ENCODE measurements at regions not wholly inside any gene's neighbourhood (a gene's known extent, or its start where the extent isn't known, plus 50 kb on each side); places are given as distances from the start of the nearest gene placed in this dataset.

DNA sequence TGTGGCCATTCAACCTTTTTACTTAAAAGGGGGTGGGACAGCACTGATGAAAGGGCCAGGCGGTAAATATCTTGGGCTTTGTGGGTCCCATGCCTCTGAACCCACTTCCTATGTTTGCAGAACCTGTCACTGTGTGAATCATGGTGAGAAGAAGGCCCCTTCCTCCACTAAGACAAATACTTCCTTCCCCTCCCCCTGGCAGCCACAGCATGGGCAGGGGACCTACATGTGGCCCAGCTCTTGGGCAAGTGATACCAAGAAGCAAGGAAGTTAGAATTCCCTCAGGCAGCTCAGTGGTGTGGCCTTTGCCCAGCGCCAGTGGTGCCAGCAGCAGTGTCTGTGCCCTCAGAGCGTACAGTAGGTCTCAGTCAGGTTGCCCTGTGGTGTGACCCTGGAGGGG, 168.6 kb downstream of the TRIM33 start:
- DNase-seq, result no peak

DNA sequence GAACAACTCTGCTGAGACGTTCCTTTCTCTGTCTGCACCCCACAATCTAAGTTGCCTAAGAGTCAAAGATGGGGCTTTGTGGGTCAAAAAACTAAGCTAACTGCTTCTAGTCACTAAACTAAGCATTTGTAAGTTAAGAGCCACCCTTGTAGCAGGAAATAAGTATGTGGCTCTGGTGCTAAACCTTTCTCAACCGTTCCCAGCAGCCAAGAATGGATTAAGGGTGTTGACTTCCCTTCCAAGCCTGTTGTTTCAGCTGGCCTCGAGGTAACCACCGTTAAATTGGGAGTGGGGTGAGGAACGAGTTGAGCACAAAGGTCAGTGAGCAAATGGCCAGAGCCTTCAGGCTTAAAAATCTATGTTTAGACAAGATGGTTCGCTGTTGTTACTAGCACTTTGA, 169.1 kb downstream of the TRIM33 start:
- no peak for DNase-seq

DNA sequence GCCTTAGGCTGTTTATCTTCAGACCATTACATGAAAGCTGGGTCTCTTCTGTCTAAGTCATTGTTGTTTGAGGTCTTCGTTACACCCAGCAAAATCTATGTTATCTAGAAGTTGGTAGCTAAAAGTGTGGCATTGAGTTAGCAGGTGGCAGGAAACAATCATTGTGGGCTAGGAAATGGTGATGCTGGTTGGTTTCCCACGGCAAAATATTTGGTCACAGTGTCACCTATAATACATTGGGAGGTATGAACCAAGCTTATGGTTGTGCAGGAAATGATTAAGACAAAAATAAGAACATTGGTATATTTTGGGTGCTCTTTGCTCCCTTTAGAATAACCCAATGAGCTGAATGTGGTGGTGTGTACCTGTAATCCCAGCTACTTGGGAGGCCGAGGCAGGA, 169.7 kb downstream of the TRIM33 start:
- DNase-seq, result no peak

DNA sequence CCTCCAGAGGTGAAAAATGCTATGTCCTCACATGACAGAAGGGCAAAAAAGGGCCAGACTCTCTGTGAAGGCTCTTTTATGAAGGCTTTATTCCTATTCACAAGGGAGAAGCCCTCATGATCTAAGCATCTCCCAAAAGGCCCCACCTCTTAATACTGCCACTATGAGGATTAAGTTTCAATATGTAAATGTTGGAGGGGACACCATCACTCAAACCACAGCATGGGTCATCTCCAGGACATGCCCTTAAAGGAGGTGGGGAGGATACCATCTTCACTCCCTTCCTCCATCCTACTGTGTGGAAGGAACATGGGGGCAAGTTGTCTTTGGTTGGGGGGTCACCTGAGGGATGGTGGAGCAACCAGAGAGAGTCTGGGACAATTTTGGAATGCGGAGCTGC, 170.1 kb downstream of the TRIM33 start:
- DNase-seq, result no peak

DNA sequence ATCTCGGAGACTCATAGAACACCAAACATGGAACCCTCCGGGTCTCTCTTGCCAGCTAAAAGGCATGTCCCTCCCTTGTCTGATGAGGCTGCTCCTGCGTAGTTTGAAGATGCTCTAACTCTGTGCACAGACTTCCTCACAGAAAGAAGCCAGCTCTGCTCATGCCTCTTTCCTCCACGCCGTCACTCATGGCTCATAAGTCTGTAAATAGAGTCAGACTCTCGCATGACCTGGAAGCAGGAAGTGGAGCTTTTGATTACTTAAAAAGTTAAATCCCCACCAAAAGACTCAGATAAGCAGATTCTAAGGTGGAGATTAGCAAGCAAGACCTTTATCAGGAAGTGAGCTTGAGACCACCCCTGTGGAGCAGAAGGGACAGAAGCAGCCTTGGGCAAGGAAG, 171.6 kb downstream of the TRIM33 start:
- no peak for DNase-seq

DNA sequence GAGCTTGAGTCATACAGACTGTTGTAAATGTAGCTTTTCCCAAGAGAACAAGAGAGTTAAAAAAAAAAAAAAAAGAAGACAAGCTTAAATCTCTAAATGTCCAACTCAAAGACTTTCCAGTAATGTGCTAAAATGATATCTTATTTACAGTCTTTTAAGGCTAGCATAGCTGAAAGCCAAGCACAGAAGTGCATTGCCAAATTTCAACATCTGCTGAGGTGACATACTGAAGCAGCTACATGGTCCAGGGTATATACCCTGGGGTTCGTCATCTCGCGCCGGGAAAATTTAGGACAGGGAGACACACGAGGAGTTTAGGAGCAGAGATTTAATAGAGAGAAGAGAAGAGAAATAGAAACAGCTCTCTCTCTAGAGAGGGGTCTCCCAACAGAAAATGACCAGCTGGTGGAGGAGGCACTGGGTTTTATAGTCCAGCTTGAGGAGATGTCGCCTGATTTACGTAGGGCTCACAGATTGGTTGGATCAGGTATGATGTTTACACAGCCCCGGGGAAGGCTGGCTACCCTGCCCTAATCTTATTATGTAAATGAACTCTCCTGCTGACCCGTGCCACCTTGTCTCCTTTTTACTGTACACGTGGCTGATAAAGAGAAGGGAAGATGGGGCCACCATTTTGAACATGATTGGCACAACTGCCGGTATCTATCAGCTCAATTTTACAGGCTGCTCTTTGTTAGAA, 172.7 kb downstream of the TRIM33 start:
- no peak for DNase-seq

DNA sequence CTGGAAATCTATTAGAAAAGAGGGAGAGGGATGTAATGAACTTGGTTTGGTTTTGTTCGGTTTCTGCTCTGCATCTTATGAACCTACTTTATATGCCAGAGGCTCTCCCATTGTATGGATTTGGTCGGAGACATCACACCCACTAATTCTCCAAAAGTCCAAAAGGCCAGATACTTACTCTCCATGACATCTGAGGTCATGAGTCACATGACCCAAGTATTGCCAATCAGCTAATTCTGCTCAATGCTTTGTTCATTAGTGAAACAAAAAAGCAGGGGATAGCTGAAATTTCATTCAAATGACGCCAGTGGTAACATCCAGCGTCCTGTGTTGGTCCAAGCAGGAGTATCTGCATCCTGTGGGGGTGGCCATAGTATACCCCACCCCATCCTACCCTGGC, 173.6 kb downstream of the TRIM33 start:
- no peak for DNase-seq

DNA sequence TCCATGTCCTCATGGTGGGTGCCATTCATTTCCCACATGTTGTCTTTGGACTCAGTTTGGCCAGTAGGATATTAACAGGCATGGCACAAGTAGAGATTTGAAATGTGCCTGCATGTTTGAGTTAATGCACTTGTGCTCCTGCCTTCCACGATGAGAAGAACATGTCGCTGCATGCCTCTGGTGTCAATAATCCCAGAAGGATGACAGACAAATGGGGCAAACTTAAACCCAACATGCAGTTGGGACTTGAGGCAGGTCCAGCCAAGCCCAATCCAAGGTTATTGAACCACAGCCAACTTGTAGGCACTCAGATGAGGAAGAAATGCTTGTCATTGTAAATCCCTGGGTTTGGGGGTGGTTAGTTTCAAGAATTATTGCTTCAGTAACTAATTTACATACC, 174.6 kb downstream of the TRIM33 start:
- DNase-seq, result no peak

DNA sequence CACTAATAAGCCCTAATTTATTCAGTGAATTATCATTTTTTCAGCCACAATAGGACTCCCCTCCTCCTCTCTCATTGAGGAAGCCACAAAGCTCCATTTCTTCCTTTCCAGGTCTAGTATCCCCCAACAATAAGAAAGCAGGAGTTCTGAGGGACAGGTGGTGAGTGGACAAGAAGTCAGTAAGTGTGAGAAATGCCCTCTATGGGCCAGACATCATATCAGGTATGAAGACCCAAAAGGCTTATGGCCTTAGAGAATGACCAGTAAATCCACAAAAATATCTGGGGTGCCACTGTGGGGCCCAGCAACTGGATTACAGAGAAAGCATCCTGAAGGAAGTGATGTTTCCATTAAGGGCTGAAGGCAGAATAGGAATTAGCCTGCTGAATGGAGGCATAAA, 175.7 kb downstream of the TRIM33 start:
- no peak for DNase-seq

DNA sequence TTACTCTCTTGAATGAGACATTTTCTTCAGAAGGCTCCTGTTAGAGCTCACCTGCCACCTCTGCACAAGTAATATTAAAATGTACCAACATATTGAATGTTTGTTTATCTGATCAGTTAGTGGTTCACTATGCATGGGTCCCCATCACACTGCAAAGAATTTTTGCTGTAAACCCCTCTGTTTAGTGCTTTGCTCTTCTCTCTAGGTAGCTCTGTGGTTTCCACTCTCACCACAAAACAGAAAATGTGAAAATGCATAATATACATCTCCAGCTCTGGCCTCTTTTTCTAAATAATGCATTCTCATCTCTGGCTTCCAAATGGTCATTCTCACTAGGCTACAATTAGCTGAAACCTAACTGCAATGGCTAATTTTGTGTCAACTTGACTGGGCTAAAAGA, 176.7 kb downstream of the TRIM33 start:
- DNase-seq, result no peak

DNA sequence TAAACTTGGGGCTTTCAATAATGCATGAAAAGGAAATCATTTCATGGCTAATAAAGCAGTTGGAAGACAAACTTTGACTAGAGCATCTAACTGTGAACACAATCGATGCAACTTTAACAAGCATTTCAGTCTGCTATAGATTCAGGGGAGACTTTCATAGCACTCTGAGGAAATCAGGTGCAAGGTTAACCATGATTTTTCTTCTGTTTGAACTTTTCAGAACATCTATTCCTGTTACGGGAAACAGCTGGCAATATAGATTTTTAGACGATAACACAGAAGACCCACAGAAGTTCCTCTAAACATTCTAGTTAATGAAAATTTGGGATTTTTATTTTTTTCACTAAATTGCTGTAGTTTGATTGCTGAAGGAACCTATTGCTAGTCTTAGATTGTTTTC, 177.3 kb downstream of the TRIM33 start:
- DNase-seq, result no peak

DNA sequence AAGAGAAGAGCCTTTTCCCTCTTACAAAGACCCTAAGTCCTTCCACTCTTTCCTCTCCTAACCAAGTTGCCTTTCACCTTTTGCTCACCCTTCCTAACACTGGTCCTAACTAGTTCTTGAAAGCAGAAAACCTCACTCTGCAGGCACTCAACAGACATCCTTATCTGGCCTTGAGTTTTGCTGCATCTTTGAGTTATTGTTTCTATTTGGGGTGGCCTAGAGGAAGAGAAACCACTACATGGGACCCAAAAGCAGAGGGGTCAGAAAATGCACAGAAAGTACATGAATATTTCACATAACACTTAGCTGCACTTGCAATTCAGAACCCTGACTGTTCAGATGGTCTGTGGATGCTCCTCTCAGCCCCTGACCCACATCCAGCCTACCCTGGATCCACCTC, 178.3 kb upstream of the SYT6 start:
- no peak for DNase-seq

DNA sequence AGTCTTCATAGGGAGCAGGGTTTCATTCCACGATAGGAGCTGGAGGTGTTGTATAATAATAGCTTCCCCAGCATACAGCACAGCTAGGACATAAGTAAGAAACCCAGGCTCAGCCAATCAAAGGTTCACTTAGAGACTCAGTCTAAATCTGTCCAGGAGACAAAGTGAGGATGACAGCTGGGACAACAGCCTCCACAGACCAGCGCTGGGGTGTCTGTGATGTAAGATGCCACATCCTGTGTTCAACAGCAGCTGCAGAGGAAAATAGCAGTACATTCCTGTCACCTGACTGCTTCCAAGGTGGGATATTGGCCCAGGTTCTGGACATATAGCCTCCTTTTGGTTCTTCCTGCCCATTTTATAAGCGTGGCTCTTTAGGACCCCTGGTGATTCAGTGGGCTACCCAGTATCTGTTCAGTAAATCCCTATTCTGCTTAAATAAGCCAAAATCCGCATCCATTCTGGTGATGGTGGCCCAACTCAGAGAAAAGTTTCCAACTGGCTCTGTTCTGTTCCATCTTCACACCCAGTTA, 176.8 kb upstream of the SYT6 start:
- no peak for DNase-seq

DNA sequence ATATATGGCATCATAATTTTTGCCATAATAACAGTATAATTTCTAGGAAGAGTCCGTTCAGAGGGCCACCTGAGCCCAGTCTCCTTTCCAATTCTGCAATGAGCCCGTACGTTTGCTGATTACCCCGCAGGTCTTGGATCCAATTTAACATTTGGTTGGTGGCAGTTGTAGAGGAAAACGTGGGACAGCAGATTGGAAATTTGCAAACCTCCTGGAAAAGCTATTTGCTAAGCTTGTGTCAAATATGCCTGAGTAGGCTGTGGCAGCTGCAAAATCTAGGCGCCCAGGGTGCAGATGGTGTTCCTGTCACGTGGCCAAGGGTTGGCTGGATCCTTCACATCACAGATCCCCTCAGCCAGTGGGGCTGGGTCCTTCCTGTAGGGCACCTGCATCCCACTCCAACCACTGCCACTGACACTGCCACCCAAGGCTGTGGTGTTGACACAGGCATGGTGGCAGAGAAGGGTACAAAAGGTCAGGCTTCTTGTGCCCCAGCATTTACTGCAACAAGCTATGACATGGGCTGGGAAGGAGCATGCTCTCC, 174.8 kb upstream of the SYT6 start:
- DNase-seq, result no peak

DNA sequence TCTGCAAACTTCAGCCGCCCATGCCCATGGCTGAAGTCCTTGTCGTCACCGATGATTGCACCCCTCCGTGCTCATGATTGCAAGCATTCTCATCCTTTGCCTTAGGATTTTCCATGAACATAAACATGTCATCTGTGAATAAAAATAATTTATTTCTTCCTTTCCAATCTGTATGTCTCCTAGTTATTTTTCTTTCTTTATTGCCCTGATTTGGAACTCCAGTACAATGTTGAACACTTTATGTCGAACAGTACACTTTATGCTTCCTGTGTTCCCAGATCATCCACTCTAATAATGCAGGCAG, 170.9 kb upstream of the SYT6 start:
- DNase-seq, result no peak

DNA sequence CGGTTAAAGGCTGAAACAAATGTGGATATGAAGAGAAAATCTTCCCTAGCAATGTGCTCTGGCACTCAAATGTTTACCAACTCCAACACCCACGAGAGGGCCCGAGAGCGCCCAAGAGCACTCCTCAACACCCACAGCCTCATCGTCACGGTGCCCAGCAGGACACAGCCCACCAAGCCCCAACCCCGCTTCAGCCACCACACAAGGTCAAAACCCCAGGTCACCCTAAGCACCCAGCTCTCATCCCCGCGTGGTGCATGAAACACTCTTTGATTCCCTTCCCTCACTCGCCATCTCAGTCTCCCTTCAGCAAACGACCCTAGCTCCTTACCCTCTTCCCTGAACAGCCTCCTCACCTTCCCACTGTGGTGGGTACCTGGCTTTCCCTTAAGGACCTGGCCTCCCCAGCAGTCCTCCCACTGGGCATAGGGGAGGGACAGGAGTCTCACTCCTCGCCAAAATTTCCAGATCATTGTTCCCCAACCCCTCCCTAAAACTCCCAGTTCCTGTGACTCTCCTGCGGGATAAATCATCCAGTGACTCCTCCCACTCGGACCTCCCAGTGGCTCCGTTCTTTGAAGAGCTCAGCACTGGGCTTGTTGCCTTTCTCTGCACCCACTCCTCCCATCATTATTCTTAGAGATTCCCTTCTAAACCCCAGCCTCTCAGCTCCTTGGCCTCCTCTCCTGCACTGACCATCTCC, 170.4 kb upstream of the SYT6 start:
- no peak for DNase-seq

DNA sequence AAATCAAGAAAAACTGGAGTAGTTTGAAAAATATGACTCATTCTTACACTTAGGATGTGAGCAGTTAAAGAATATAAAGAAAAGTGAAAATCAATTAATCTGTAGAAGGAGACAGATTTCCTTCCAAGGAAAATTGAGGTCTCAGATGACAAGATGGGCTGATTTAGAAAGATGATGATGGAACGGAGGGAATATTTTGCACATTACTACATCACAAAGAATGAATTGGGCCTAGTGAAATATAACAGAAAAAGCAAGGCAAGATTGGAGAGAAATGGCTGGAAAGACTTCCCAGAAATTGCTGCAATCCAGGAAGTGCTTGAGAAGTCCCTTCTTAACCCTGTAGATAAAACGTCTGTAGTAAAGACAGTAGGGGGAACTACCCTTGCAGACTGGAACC, 169.1 kb upstream of the SYT6 start:
- DNase-seq, result no peak

DNA sequence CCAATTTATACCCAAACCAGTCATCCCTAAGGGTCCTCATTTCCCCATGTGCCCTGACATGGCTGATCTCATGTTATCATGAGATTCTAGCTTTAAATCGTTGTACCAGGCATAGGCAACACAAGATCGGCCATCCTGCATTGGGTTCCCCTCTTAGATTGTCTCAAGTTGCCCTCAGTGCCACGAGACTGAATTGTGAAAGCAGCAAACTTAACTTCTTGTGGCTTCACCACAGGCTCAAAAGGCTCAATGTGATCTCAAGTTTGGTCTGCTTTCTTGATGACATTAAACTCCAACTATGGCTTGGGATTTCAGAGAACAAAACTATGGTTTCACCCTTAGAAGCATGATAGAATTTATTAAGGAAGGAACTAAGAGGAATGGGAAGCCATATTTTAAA, 168.5 kb upstream of the SYT6 start:
- DNase-seq, result no peak

DNA sequence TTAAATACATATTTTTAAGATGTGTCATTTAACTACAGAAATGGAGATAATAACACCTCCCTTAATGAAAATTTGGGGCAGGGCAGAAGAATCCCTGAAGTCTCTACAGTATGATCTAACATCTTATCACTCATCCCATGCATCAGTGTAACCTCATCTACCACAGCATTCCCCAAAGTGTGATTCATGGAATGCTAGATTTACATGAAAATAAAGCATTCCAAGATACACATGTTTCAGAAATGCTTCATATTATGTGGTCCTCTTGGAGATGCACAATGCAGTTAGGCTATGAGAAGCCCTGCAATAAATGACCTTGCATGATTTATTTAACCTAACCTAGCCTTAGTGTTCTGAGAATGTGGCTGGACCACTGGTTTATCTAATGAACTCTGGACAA, 166.9 kb upstream of the SYT6 start:
- DNase-seq, result peak in 1 of 2 experiments; percentile 8

DNA sequence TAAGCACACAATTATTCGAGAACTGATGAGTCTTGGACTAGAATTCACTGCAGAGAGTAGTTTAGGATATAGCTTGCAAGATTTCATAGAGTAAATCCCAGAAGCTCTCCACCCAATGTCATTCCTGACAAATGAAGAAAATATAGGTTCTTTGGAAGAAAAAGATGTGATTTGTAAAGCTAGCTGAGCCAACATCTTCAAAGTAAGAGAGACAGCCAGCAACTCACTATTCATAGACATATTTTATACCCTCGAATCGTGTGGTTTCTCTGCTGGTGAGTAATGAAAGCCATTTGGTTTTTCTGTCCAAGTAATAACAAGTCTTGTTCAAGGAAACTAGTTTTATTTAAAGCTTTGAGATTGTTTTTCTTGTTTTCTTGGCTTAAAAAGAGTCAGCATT, 165.7 kb upstream of the SYT6 start:
- DNase-seq, result no peak

DNA sequence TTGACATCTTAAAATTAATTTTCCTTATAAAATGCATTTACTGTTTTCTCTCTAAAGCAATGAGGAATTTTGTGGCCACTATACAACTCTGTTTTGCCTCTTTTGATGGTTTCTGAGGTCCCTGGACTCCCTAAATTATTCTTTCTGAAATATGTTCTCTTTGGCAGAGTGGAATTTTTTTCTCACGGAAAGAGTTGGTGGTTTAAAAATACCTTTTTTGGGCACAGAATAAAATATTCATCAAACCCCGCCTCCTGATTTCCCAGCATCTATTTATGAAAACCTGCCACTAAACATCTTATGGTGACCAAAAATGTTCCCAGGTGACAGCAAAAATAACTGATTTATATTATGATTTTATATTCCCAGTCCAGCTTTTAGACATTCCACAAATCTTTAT, 165.3 kb upstream of the SYT6 start:
- DNase-seq, result no peak

DNA sequence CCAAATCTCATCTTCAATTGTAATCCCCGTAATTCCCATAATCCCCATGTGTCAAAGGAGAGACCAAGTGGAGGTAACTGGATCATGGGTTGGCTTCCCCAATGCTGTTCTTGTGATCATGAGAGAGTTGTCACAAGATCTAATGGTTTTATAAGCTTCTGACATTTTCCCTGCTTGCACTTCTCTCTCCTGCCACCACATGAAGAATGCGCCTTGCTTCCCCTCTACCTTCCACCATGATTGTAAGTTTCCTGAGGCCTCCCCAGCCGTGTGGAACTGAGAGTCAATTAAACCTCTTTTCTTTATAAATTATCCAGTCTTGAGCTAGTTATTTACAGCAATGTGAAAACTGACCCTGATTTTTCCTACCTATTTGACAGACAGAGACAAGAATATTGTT, 162.5 kb upstream of the SYT6 start:
- DNase-seq, result no peak

DNA sequence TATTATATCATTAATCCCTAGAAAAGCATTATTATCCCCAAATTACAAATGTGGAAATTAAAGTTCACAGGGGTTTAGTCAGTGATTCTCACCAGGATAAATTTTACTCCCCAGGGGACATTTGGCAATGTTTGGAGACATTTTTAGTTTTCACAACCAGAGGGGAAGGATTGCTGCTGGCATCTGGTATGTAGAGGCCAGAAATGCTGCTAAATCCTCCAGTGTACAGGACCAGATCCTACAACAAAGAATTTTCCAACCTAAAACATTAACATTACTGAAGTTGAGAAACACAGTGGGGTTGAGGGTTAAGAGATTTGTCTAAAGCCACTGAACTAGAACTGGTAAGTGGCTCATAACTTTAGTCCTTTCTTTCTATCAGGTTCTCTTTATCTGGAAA, 162.0 kb upstream of the SYT6 start:
- no peak for DNase-seq

DNA sequence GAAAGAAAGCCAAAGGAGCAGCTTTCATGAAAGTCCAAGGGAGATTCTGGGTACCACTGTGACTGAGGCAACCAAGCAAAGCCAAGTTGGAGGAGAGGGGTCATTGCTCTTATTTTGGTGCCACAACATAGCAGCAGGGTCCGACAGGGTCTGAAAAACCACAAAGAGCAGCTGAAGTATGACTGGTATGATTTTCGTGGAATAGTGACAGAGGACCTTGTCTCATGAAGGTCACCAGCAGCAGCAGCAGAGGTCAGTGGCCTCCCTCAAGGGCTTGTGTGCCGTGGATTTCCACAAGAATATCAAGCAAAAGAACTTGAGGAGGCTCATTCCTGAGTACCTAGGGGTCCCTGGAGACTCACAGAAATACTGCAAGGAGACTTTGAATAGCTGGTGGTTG, 160.9 kb upstream of the SYT6 start:
- DNase-seq, result no peak

DNA sequence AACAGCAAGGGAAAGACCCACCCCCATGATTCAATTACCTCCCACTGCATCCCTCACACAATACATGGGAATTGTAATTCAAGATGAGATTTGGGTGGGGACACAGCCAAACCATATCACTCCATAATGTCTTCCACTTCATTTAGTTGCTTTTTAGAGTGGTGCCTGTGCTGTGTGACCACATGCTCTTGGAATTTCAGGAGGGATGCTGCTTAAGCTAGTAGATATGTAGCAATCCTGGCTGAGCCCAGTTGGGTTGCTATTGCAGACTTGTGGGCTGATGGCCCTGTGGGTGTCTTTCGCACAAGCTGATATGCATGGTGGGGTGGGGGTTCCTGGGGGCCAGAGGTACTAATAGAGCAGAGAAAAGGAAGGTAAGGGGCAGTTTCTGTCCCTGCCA, 160.4 kb upstream of the SYT6 start:
- DNase-seq, result no peak
